NCI-H1105 (cell line): ENCODE measurements at regions not wholly inside any gene's neighbourhood (a gene's known extent, or its start where the extent isn't known, plus 50 kb on each side); places are given as distances from the start of the nearest gene placed in this dataset.
A peak's percentile ranks its signal among the peaks of the same experiment; 100 is the strongest.
"Not testable (repeated sequence)": the region's sequence is repeated elsewhere in the genome, so short reads cannot be mapped to it uniquely, and the experiment has no call there.

ENCODE experiments used
- DNase-seq: peaks from one replicate; lab custom pipeline; 2025; lab: John Stamatoyannopoulos, UW

GRCh38 chr10:114708084-114708483 is 50.0 kb upstream of the ABLIM1 start:
- no peak for DNase-seq

GRCh38 chr10:114708717-114709335 is 50.8 kb upstream of the ABLIM1 start:
- DNase-seq, result no peak

- DNase-seq, result no peak
Observed at GRCh38 chr10:114709984-114710383, 51.9 kb upstream of the ABLIM1 start.

GRCh38 chr10:114711176-114711868 is 53.2 kb upstream of the ABLIM1 start:
- DNase-seq, result no peak

GRCh38 chr10:114711869-114712250 is 53.8 kb upstream of the ABLIM1 start:
- DNase-seq, result no peak

GRCh38 chr10:114713525-114714090 is 55.5 kb upstream of the ABLIM1 start:
- DNase-seq, result no peak

GRCh38 chr10:114714281-114714741 is 56.2 kb upstream of the ABLIM1 start:
- peak; percentile 51 for DNase-seq

- DNase-seq, result no peak
Observed at GRCh38 chr10:114715171-114715670, 57.1 kb upstream of the ABLIM1 start.

GRCh38 chr10:114716811-114717404 is 58.8 kb upstream of the ABLIM1 start:
- no peak for DNase-seq

GRCh38 chr10:114717881-114718280 is 59.8 kb upstream of the ABLIM1 start:
- DNase-seq, result not testable (repeated sequence)

- DNase-seq, result no peak
Observed at GRCh38 chr10:114718374-114718773, 60.3 kb upstream of the ABLIM1 start.

GRCh38 chr10:114719311-114719710 is 61.2 kb upstream of the ABLIM1 start:
- DNase-seq, result no peak

- DNase-seq, result not testable (repeated sequence)
Observed at GRCh38 chr10:114720023-114720422, 61.9 kb upstream of the ABLIM1 start.

- no peak for DNase-seq
Observed at GRCh38 chr10:114720685-114721278, 62.7 kb upstream of the ABLIM1 start.

GRCh38 chr10:114722136-114722535 is 64.1 kb upstream of the ABLIM1 start:
- DNase-seq, result not testable (repeated sequence)

- DNase-seq, result no peak
Observed at GRCh38 chr10:114723361-114723760, 65.3 kb upstream of the ABLIM1 start.

- no peak for DNase-seq
Observed at GRCh38 chr10:114723991-114724715, 66.1 kb upstream of the ABLIM1 start.

GRCh38 chr10:114724716-114725106 is 66.6 kb upstream of the ABLIM1 start:
- no peak for DNase-seq

GRCh38 chr10:114726820-114727271 is 68.8 kb upstream of the ABLIM1 start:
- DNase-seq, result no peak

GRCh38 chr10:114728325-114728724 is 70.2 kb upstream of the ABLIM1 start:
- DNase-seq, result no peak

GRCh38 chr10:114729103-114729659 is 71.1 kb upstream of the ABLIM1 start:
- no peak for DNase-seq
